ENCODE measurements at regions not wholly inside any gene's neighbourhood (a gene's known extent, or its start where the extent isn't known, plus 50 kb on each side); places are given as distances from the start of the nearest gene placed in this dataset.
A peak's percentile ranks its signal among the peaks of the same experiment; 100 is the strongest.

- H3K27me3 ChIP-seq (ENCODE audit: control insufficient read depth, insufficient read depth, low read length) = no peaks in the 10 kb centered on the region
- TF ChIP-seq, protein P1, sequence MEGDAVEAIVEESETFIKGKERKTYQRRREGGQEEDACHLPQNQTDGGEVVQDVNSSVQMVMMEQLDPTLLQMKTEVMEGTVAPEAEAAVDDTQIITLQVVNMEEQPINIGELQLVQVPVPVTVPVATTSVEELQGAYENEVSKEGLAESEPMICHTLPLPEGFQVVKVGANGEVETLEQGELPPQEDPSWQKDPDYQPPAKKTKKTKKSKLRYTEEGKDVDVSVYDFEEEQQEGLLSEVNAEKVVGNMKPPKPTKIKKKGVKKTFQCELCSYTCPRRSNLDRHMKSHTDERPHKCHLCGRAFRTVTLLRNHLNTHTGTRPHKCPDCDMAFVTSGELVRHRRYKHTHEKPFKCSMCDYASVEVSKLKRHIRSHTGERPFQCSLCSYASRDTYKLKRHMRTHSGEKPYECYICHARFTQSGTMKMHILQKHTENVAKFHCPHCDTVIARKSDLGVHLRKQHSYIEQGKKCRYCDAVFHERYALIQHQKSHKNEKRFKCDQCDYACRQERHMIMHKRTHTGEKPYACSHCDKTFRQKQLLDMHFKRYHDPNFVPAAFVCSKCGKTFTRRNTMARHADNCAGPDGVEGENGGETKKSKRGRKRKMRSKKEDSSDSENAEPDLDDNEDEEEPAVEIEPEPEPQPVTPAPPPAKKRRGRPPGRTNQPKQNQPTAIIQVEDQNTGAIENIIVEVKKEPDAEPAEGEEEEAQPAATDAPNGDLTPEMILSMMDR (conservative IDR thresholded peaks at IDR 0.05 in 1 of 2, IDR thresholded peaks at IDR 0.05 in 1 of 2; ENCODE audit: low read depth in 1 of 2, low read length in 2 of 2) = no peak
- TF ChIP-seq EZH2 (IDR thresholded peaks at IDR 0.05; ENCODE audit: low read length, missing control alignments) = no peak
- H3K27ac ChIP-seq (ENCODE audit: insufficient read depth, low read length) = no peak overlapping the region
- H3K4me2 ChIP-seq (ENCODE audit: extremely low read depth, insufficient read depth, low read length) = no peak overlapping the region
- H3K9ac ChIP-seq (ENCODE audit: insufficient read depth, low read length) = no peak overlapping the region
- peak in 1 of 2 donors; percentile 73 for DNase-seq (ENCODE audit: low read depth in 2 of 2)
- H3K9me3 ChIP-seq (ENCODE audit: control insufficient read depth, insufficient read depth, low read depth, low read length) = no peaks in the 10 kb centered on the region
- H3K4me3 ChIP-seq (replicated peaks in 1 of 4; ENCODE audit: control extremely low read depth in 1 of 4, insufficient read depth in 1 of 4, low read depth in 3 of 4, low read length in 4 of 4) = no peak overlapping the region
- peak overlapping the region; percentile 31 for H2AFZ ChIP-seq (ENCODE audit: low read length)
- H4K20me1 ChIP-seq (ENCODE audit: control insufficient read depth, extremely low read depth, insufficient read depth, low read length) = no peaks in the 10 kb centered on the region
- no peaks in the 10 kb centered on the region for H3K79me2 ChIP-seq (ENCODE audit: control insufficient read depth, insufficient read depth, low read length)
- no peaks in the 10 kb centered on the region for H3K36me3 ChIP-seq (ENCODE audit: control insufficient read depth, insufficient read depth, low read length)
- H3K4me1 ChIP-seq (ENCODE audit: control insufficient read depth, extremely low read depth, insufficient read depth, low read length) = no peaks in the 10 kb centered on the region
These were observed 303.5 kb downstream of the ANKRD50 start for GRCh38 chr4:124409044-124409443.

DNA sequence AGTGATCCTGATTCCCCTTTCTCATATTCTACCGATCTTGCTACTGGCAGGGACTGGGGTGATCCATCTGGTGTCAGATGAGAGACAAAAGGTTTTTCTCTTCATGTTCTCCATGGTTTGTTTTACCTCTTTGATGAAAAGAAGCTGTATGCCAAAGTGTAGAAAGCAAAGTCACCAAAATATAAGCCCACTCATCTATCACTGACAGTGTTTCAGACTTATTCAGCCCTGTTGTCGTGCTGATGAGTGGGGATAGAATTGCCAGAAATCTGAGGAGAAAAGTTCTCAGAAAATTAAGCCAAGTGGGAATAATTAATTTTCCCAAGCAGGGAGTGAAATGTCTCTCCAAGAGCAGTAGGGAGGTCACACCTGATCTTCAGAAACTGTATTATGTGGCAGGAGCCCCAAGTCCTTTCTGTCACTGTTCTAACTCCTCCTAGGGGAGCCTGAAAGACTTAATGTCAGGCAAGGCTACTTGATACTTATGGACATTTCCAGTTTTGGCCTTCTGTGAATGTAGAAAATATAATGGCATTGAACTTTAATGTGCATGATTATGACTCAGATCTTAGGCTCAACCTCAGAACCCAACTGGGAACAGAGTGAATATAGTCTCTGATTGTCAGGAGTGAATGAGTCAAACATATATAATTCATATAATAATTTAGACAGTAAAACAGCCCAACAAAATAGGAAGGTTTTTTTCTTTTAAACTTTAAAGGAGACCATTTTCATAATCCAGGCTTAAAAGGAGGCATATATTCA lies 298.1 kb downstream of the ANKRD50 start:
- H3K9ac ChIP-seq (ENCODE audit: insufficient read depth, low read length) = no peak overlapping the region
- H3K27me3 ChIP-seq (ENCODE audit: control insufficient read depth, insufficient read depth, low read length) = no peaks in the 10 kb centered on the region
- H3K4me2 ChIP-seq (ENCODE audit: extremely low read depth, insufficient read depth, low read length) = peak overlapping the region; percentile 80

GRCh38 chr4:124415146-124415545 lies 297.4 kb downstream of the ANKRD50 start:
- H3K36me3 ChIP-seq (ENCODE audit: control insufficient read depth, insufficient read depth, low read length) = no peaks in the 10 kb centered on the region
- peak; percentile 46 to 72 for DNase-seq (ENCODE audit: low read depth in 2 of 2)
- H2AFZ ChIP-seq (ENCODE audit: low read length) = peak overlapping the region; percentile 93
- TF ChIP-seq, protein P1 (conservative IDR thresholded peaks at IDR 0.05 in 1 of 2, IDR thresholded peaks at IDR 0.05 in 1 of 2; ENCODE audit: low read depth in 1 of 2, low read length in 2 of 2) = no peak
- no peak for TF ChIP-seq EZH2 (IDR thresholded peaks at IDR 0.05; ENCODE audit: low read length, missing control alignments)
- no peaks in the 10 kb centered on the region for H3K27me3 ChIP-seq (ENCODE audit: control insufficient read depth, insufficient read depth, low read length)
- H3K4me2 ChIP-seq (ENCODE audit: extremely low read depth, insufficient read depth, low read length) = peak overlapping the region; percentile 80
- H3K79me2 ChIP-seq (ENCODE audit: control insufficient read depth, insufficient read depth, low read length) = no peaks in the 10 kb centered on the region
- H3K9me3 ChIP-seq (ENCODE audit: control insufficient read depth, insufficient read depth, low read depth, low read length) = no peaks in the 10 kb centered on the region
- peak overlapping the region in 3 of 4 experiments; percentile 18 to 42 (median 36) for H3K4me3 ChIP-seq (replicated peaks in 1 of 4; ENCODE audit: control extremely low read depth in 1 of 4, insufficient read depth in 1 of 4, low read depth in 3 of 4, low read length in 4 of 4)
- H3K9ac ChIP-seq (ENCODE audit: insufficient read depth, low read length) = no peak overlapping the region
- H3K4me1 ChIP-seq (ENCODE audit: control insufficient read depth, extremely low read depth, insufficient read depth, low read length) = no peaks in the 10 kb centered on the region
- no peaks in the 10 kb centered on the region for H4K20me1 ChIP-seq (ENCODE audit: control insufficient read depth, extremely low read depth, insufficient read depth, low read length)
- peak overlapping the region; percentile 38 for H3K27ac ChIP-seq (ENCODE audit: insufficient read depth, low read length)

More for the DNA sequence above, 298.1 kb downstream of the ANKRD50 start:
- Histone ChIP-seq H4K20me1 (ENCODE audit: control insufficient read depth, extremely low read depth, insufficient read depth, low read length) (no peaks in the 10 kb centered on the region), H3K4me3 (replicated peaks in 1 of 4; ENCODE audit: control extremely low read depth in 1 of 4, insufficient read depth in 1 of 4, low read depth in 3 of 4, low read length in 4 of 4) (no peak overlapping the region), H3K4me1 (ENCODE audit: control insufficient read depth, extremely low read depth, insufficient read depth, low read length) (no peaks in the 10 kb centered on the region), H3K36me3 (ENCODE audit: control insufficient read depth, insufficient read depth, low read length) (no peaks in the 10 kb centered on the region), H3K9me3 (ENCODE audit: control insufficient read depth, insufficient read depth, low read depth, low read length) (no peaks in the 10 kb centered on the region), H2AFZ (ENCODE audit: low read length) (no peak overlapping the region), H3K27ac (ENCODE audit: insufficient read depth, low read length) (no peak overlapping the region), H3K79me2 (ENCODE audit: control insufficient read depth, insufficient read depth, low read length) (no peaks in the 10 kb centered on the region)
- DNase-seq (ENCODE audit: low read depth in 2 of 2) = peak; percentile 50 to 60
- TF ChIP-seq, protein P1 (conservative IDR thresholded peaks at IDR 0.05 in 1 of 2, IDR thresholded peaks at IDR 0.05 in 1 of 2; ENCODE audit: low read depth in 1 of 2, low read length in 2 of 2) = no peak
- no peak for TF ChIP-seq EZH2 (IDR thresholded peaks at IDR 0.05; ENCODE audit: low read length, missing control alignments)

All from fibroblast of lung (primary cell).